ENCODE measurements at regions not wholly inside any gene's neighbourhood (a gene's known extent, or its start where the extent isn't known, plus 50 kb on each side); places are given as distances from the start of the nearest gene placed in this dataset.

DNA sequence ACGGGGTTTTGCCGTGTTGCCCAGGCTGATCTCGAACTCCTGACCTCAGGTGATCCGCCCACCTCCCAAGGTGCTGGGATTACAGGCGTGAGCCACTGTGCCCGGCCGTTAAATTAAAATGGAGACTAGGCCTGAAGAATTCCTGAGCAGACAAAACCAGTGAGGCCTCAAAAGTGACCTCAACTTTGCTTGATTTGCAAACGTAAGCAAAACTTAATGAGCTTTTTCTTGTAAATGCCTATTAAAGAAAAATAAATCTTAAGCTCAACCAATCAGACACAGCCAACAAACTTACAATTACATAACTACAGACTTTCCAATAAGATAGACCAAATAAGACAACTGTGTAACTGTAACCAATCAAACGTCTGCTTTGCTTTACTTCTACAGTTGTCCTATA, 111.3 kb upstream of the SEMA6A start:
- TF ChIP-seq, protein P1, sequence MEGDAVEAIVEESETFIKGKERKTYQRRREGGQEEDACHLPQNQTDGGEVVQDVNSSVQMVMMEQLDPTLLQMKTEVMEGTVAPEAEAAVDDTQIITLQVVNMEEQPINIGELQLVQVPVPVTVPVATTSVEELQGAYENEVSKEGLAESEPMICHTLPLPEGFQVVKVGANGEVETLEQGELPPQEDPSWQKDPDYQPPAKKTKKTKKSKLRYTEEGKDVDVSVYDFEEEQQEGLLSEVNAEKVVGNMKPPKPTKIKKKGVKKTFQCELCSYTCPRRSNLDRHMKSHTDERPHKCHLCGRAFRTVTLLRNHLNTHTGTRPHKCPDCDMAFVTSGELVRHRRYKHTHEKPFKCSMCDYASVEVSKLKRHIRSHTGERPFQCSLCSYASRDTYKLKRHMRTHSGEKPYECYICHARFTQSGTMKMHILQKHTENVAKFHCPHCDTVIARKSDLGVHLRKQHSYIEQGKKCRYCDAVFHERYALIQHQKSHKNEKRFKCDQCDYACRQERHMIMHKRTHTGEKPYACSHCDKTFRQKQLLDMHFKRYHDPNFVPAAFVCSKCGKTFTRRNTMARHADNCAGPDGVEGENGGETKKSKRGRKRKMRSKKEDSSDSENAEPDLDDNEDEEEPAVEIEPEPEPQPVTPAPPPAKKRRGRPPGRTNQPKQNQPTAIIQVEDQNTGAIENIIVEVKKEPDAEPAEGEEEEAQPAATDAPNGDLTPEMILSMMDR (IDR thresholded peaks at IDR 0.05) = no peak
- TF ChIP-seq ZFX (IDR thresholded peaks at IDR 0.05; ENCODE audit: borderline replicate concordance) = no peak

All from 22Rv1 (cell line).